Ishikawa (cell line): ENCODE measurements at regions not wholly inside any gene's neighbourhood (a gene's known extent, or its start where the extent isn't known, plus 50 kb on each side); places are given as distances from the start of the nearest gene placed in this dataset.

Experiments used
- CEBPB ChIP-seq: IDR thresholded peaks from 2 replicates; pipeline ENCODE4 v1.6.1; 2012
- CREB1 ChIP-seq: IDR thresholded peaks from 2 replicates; pipeline ENCODE4 v1.6.1; 2012; ENCODE audit warnings: low read depth
- EGR1 ChIP-seq: IDR thresholded peaks from 2 replicates; pipeline ENCODE4 v1.6.1; 2012
- EP300 ChIP-seq: IDR thresholded peaks from 2 replicates; pipeline ENCODE4 v1.6.1; 2012; ENCODE audit warnings: borderline replicate concordance
- FOXM1 ChIP-seq: IDR thresholded peaks from 2 replicates; pipeline ENCODE4 v1.6.1; 2012; ENCODE audit warnings: low read depth, borderline replicate concordance
- NFIC ChIP-seq: IDR thresholded peaks from 2 replicates; pipeline ENCODE4 v1.6.1; 2012
- RAD21 ChIP-seq: IDR thresholded peaks from 2 replicates; pipeline ENCODE4 v1.6.1; 2012; ENCODE audit warnings: low read depth
- TAF1 ChIP-seq: IDR thresholded peaks from 2 replicates; pipeline ENCODE4 v1.6.1; 2012; ENCODE audit warnings: low read depth, mild to moderate bottlenecking
- TCF12 ChIP-seq: IDR thresholded peaks from 2 replicates; pipeline ENCODE4 v1.6.1; 2012; ENCODE audit warnings: low read depth
- TEAD4 ChIP-seq: IDR thresholded peaks from 2 replicates; pipeline ENCODE4 v1.6.1; 2012
- YY1 ChIP-seq: IDR thresholded peaks from 2 replicates; pipeline ENCODE4 v1.6.1; 2012; ENCODE audit warnings: low read depth
- ZBTB7A ChIP-seq: IDR thresholded peaks from 2 replicates; pipeline ENCODE4 v1.6.1; 2012; ENCODE audit warnings: low read depth
- TF ChIP-seq, protein P1 (sequence below): IDR thresholded peaks from 2 replicates; pipeline ENCODE4 v1.6.1; 2012; ENCODE audit warnings: low read depth, mild to moderate bottlenecking
- TF ChIP-seq, protein P2 (sequence below): IDR thresholded peaks from 2 replicates; pipeline ENCODE4 v1.6.1; 2012
- TF ChIP-seq, protein P3 (sequence below): IDR thresholded peaks from 2 replicates; pipeline ENCODE4 v1.6.1; 2012

DNA sequence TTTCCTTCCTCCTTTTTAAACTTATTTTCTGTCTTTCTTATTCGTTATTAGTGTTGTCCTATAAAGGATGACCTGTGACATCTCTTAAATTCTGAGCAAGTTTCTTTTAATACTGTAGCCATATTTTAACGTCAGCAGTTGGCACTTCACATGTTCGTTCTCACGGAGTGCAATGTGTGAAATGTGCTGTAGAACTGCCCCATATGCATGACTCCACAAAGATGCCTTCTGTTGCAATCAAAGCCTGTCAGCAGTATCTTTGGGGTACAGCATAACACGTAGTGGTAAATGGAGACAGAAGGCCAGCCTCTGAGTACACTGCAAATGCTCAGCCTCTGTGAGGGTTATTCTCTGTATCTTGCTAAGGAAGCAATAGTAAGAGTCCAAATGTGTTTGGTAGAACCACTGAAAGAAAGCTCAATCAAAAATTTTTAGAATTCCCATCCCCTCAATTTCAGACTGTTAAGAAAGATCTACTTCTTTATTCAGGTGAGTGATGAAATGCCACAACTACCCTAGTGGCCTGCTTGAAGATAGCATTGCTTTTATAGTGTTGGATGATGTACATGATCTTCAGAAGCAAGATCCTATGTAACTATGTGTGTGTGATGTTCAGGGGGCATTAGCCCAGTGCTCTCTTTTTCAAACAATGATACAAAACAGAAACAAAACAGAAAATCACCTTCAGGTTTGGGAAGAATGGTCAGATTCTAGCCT lies 277.7 kb downstream of the TMEM167A start:
- no peak for TF ChIP-seq EGR1

DNA sequence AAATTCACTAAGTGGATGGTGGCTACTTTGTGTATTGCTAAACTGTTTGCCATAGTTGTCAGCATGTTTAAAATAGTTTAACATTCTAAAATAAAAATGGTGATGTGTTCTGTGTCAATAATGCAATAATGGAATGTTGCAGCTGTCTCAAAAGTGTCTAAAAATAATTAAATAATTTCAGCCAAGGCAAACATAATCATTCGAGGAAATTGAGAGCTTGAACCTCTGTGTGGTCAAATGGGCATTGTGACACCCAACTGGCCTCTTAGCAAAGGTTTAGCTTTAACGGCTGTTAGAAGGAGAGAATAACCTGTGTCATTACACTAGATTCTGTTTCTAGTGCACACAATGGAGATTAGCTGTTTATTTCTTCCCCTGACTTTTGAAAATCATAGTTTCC lies 278.5 kb downstream of the TMEM167A start:
- TF ChIP-seq, protein P1, sequence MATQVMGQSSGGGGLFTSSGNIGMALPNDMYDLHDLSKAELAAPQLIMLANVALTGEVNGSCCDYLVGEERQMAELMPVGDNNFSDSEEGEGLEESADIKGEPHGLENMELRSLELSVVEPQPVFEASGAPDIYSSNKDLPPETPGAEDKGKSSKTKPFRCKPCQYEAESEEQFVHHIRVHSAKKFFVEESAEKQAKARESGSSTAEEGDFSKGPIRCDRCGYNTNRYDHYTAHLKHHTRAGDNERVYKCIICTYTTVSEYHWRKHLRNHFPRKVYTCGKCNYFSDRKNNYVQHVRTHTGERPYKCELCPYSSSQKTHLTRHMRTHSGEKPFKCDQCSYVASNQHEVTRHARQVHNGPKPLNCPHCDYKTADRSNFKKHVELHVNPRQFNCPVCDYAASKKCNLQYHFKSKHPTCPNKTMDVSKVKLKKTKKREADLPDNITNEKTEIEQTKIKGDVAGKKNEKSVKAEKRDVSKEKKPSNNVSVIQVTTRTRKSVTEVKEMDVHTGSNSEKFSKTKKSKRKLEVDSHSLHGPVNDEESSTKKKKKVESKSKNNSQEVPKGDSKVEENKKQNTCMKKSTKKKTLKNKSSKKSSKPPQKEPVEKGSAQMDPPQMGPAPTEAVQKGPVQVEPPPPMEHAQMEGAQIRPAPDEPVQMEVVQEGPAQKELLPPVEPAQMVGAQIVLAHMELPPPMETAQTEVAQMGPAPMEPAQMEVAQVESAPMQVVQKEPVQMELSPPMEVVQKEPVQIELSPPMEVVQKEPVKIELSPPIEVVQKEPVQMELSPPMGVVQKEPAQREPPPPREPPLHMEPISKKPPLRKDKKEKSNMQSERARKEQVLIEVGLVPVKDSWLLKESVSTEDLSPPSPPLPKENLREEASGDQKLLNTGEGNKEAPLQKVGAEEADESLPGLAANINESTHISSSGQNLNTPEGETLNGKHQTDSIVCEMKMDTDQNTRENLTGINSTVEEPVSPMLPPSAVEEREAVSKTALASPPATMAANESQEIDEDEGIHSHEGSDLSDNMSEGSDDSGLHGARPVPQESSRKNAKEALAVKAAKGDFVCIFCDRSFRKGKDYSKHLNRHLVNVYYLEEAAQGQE, result no peak
- TF ChIP-seq TAF1, result no peak
- TF ChIP-seq EGR1, result no peak
- no peak for TF ChIP-seq ZBTB7A
- TF ChIP-seq NFIC, result no peak
- TF ChIP-seq, protein P2, sequence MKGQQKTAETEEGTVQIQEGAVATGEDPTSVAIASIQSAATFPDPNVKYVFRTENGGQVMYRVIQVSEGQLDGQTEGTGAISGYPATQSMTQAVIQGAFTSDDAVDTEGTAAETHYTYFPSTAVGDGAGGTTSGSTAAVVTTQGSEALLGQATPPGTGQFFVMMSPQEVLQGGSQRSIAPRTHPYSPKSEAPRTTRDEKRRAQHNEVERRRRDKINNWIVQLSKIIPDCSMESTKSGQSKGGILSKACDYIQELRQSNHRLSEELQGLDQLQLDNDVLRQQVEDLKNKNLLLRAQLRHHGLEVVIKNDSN, result no peak
- no peak for TF ChIP-seq TEAD4
- TF ChIP-seq RAD21, result no peak
- no peak for TF ChIP-seq FOXM1
- no peak for TF ChIP-seq CREB1
- TF ChIP-seq CEBPB, result no peak

DNA sequence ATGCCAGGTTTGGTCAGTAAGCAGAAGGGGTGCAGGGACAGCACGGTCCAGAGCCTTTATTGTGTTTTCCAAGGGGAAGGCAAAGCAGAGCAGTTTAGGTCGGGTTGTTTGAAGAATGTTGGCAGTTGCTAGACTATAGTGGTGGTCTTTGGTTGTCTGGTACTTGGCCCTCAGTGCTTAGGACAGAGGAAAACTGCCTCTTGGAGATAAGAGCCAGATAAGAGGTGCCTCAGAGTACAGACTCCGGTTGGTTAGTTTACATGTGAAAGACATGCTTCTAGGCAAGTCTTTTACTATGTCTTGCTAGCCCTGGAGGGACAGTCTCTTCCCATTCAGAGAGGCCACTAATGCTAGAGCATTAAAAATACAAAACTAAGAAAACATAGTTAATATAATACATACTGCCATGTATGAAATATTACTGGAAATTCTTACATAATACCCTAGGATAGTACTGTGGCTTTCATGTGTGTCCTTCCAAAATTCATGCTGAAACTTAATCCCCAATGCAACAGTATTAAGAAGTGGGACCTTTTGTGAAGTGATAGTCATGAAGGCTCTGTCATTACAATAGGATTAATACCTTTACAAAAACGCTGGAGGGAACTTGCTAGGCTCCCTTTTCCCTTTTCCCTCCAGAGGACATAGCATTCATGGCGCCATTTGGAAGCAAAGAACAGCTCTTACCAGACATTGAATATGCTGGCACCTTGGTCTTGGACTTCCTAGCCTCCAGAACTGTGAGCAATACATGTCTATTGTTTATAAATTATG lies 280.4 kb downstream of the TMEM167A start:
- TF ChIP-seq, protein P2, result no peak
- TF ChIP-seq, protein P3, sequence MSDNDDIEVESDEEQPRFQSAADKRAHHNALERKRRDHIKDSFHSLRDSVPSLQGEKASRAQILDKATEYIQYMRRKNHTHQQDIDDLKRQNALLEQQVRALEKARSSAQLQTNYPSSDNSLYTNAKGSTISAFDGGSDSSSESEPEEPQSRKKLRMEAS, result no peak
- TF ChIP-seq, protein P1, result no peak
- no peak for TF ChIP-seq FOXM1
- no peak for TF ChIP-seq ZBTB7A
- TF ChIP-seq TCF12, result no peak
- TF ChIP-seq CEBPB, result no peak
- no peak for TF ChIP-seq CREB1
- TF ChIP-seq YY1, result no peak
- no peak for TF ChIP-seq EP300
- TF ChIP-seq EGR1, result no peak
- no peak for TF ChIP-seq RAD21
- no peak for TF ChIP-seq NFIC
- TF ChIP-seq TAF1, result no peak

DNA sequence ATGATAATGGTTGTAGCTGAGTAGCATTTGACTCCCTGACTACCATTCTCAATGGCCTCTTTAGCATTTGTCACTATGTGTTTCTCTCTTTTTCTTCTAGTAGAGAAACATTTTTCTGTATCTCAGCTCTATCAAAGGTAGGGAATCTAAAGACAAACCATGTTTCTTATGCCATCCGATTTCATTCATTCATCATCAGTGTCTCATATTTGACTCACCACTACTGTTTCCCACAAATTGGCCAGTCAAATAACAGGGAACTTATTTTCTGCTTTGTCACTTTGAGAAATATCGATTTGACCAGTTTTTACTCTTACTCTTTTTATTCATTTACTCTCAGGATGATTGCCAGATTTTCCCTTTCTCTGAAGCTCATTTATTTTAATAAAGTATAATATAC lies 282.3 kb downstream of the TMEM167A start:
- TF ChIP-seq TCF12, result no peak
- TF ChIP-seq CEBPB, result no peak
- TF ChIP-seq TAF1, result no peak
- TF ChIP-seq CREB1, result no peak
- no peak for TF ChIP-seq NFIC
- no peak for TF ChIP-seq EP300
- TF ChIP-seq, protein P3, result no peak

DNA sequence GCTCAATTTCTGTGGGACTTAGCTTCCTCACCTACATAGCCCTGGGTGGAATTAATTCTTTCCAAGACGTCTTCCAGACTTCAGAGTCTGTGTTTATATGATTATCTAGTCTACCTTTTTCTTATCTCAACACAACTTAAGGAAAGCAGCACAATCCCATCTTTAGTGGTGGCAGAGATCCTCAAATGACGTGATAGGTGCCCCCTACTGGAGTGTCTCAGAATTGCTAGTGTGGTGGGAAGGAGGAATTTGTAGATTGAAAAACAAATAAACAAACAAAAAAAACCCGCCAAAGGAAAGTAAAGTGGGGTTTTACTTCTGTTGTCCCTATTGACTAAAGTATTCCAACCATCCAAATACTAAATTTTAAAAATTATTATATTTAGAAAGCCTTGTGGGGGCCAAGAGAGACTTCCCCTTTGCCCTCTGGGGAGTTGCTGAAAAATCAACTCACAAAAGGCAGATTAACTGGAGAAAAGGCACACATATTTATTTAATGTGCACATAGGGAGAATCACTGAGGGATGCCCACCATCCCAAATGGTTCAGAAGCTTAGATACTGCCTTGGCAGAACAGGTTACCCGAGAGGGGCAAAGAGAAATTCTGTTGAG lies 283.3 kb downstream of the TMEM167A start:
- TF ChIP-seq TCF12, result no peak
- peak; percentile 66 for TF ChIP-seq RAD21
- TF ChIP-seq YY1, result no peak
- TF ChIP-seq NFIC, result no peak
- TF ChIP-seq FOXM1, result no peak
- TF ChIP-seq CEBPB, result no peak

DNA sequence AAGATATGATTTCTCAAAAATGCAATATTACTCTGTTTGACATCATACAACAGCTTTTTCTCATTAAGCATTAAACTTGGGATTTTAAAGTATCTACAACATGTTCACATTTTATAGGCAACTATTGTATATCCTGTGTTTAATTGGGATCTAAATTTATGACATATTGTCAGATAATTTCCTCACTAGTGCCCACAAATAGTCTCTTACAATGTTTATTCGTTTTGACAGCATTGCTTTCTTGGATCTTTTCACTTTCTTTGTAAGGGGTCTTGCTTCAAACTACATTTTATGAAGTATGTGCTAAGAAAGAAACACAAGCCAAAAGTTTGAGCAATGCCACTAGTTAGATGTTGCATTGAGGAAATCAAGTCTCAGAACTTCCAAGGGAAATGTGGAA lies 285.1 kb downstream of the TMEM167A start:
- TF ChIP-seq RAD21 (no peak), TEAD4 (no peak), CEBPB (no peak)
- TF ChIP-seq, protein P2, result no peak
